Smooth muscle cell (in vitro differentiated cells): ENCODE measurements at regions not wholly inside any gene's neighbourhood (a gene's known extent, or its start where the extent isn't known, plus 50 kb on each side); places are given as distances from the start of the nearest gene placed in this dataset.

Source experiments
- DNase-seq: peaks from one replicate; lab custom pipeline; 2025; ENCODE audit not compliant: unreplicated experiment; lab: John Stamatoyannopoulos, UW
- H2AFZ ChIP-seq: fragments of 200-600 bp; sonication (generic); 2 replicates; pipeline ENCODE4 v1.6.0; 2016; ENCODE audit warnings: antibody characterized with exemption, low read depth, mild to moderate bottlenecking
- H3F3A ChIP-seq: fragments of 200-600 bp; sonication (generic); 2 replicates; pipeline ENCODE4 v1.6.0; 2017; ENCODE audit warnings: antibody characterized with exemption, low read depth
- H3K27ac ChIP-seq: fragments of 200-600 bp; sonication (generic); 2 replicates; pipeline ENCODE4 v1.5.1; 2016; ENCODE audit warnings: low read depth, mild to moderate bottlenecking
- H3K27me3 ChIP-seq: fragments of 200-600 bp; sonication (generic); 2 replicates; pipeline ENCODE4 v1.6.1; 2016; ENCODE audit warnings: low read depth, mild to moderate bottlenecking
- H3K36me3 ChIP-seq: fragments of 200-600 bp; sonication (generic); 2 replicates; pipeline ENCODE4 v1.5.1; 2016; ENCODE audit warnings: low read depth
- H3K4me1 ChIP-seq: fragments of 200-600 bp; sonication (generic); 2 replicates; pipeline ENCODE4 v1.5.1; 2016; ENCODE audit warnings: low read depth
- H3K4me2 ChIP-seq: fragments of 200-600 bp; sonication (generic); 2 replicates; pipeline ENCODE4 v1.6.0; 2016; ENCODE audit warnings: mild to moderate bottlenecking
- H3K4me3 ChIP-seq: fragments of 200-600 bp; sonication (generic); 2 replicates; pipeline ENCODE4 v1.5.1; 2016; ENCODE audit warnings: mild to moderate bottlenecking
- H3K79me2 ChIP-seq: fragments of 200-600 bp; sonication (generic); 2 replicates; pipeline ENCODE4 v1.6.0; 2016; ENCODE audit warnings: low read depth, mild to moderate bottlenecking
- H3K9ac ChIP-seq: fragments of 200-600 bp; sonication (generic); 2 replicates; pipeline ENCODE4 v1.6.0; 2016; ENCODE audit warnings: low read depth
- H3K9me3 ChIP-seq: fragments of 200-600 bp; sonication (generic); replicated peaks from 2 replicates; pipeline ENCODE4 v1.5.1; 2016; ENCODE audit warnings: low read depth
- H4K20me1 ChIP-seq: fragments of 200-600 bp; sonication (generic); 2 replicates; pipeline ENCODE4 v1.6.0; 2016; ENCODE audit warnings: low read depth
- WGBS: methylation state at CpG from one replicate; pipeline ENCODE4 v1.1.7; 2016; ENCODE audit warnings: low lambda C conversion rate; 5-methylcytosine and 5-hydroxymethylcytosine counted together
- TF ChIP-seq, protein P1 (sequence below): fragments of 200-600 bp; sonication (generic); IDR thresholded peaks from 2 replicates; pipeline ENCODE4 v1.5.1; 2017; ENCODE audit warnings: borderline replicate concordance, mild to moderate bottlenecking, antibody characterized with exemption; ENCODE audit not compliant: insufficient read depth, poor library complexity, severe bottlenecking

DNA sequence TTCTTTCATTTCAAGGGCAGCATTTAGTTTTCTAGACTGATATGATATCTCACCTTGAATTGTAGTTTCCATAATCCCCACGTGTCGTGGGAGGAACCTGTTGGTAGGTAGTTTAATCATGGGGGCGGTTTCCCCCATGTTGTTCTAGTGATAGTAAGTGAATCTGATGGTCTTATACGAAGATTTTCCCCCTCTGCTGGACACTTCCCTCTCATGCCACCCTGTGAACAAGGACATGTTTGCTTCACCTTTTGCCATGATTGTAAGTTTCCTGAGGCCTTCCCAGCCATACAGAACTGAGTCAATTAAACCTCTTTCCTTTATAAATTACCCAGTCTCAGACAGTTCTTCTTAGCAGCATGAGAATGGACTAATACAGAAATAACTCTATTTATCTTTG lies 851.1 kb upstream of the FAT3 start:
- no peaks in the 10 kb centered on the region for H3K27me3 ChIP-seq
- H3F3A ChIP-seq: no peaks in the 10 kb centered on the region
- no peaks in the 10 kb centered on the region for H4K20me1 ChIP-seq
- H3K4me3 ChIP-seq: no peak overlapping the region
- no peak for DNase-seq
- no peaks in the 10 kb centered on the region for H3K9me3 ChIP-seq
- TF ChIP-seq, protein P1, sequence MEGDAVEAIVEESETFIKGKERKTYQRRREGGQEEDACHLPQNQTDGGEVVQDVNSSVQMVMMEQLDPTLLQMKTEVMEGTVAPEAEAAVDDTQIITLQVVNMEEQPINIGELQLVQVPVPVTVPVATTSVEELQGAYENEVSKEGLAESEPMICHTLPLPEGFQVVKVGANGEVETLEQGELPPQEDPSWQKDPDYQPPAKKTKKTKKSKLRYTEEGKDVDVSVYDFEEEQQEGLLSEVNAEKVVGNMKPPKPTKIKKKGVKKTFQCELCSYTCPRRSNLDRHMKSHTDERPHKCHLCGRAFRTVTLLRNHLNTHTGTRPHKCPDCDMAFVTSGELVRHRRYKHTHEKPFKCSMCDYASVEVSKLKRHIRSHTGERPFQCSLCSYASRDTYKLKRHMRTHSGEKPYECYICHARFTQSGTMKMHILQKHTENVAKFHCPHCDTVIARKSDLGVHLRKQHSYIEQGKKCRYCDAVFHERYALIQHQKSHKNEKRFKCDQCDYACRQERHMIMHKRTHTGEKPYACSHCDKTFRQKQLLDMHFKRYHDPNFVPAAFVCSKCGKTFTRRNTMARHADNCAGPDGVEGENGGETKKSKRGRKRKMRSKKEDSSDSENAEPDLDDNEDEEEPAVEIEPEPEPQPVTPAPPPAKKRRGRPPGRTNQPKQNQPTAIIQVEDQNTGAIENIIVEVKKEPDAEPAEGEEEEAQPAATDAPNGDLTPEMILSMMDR: no peak
- no peak overlapping the region for H3K27ac ChIP-seq
- H3K4me1 ChIP-seq: no peaks in the 10 kb centered on the region
- no peaks in the 10 kb centered on the region for H3K79me2 ChIP-seq
- no peak overlapping the region for H3K4me2 ChIP-seq
- H3K9ac ChIP-seq: no peak overlapping the region
- WGBS: 71% methylated on average over 4 of the region's 4 CpGs
- H2AFZ ChIP-seq: no peak overlapping the region
- H3K36me3 ChIP-seq: no peaks in the 10 kb centered on the region

DNA sequence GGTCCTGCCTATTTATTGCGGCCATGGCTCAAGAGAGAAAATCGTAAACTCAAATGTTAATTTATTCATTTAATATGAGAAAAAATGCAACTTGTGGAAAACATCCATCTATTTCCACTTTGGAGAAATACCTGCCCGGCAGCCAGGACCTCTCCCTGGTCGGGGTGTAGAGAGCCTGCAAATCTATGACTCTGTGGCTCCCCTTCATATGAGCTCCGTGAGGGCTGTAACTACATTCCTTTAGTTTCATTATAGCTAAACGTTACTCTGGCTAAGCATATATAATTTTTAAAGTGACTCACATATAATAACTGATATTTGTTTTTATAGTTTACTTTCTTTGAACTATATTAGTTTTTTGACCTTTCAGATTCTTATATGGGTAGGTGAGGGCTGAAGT lies 857.8 kb upstream of the FAT3 start:
- Histone ChIP-seq H3K9ac (no peak overlapping the region), H3K36me3 (no peaks in the 10 kb centered on the region), H3K4me2 (no peak overlapping the region), H3F3A (no peaks in the 10 kb centered on the region), H3K27ac (no peak overlapping the region), H3K4me3 (no peak overlapping the region), H3K4me1 (no peaks in the 10 kb centered on the region), H2AFZ (no peak overlapping the region), H4K20me1 (no peaks in the 10 kb centered on the region), H3K9me3 (no peaks in the 10 kb centered on the region), H3K27me3 (no peaks in the 10 kb centered on the region), H3K79me2 (no peaks in the 10 kb centered on the region)
- DNase-seq: no peak
- WGBS: 91% methylated on average over 6 of the region's 6 CpGs
- TF ChIP-seq, protein P1: no peak

DNA sequence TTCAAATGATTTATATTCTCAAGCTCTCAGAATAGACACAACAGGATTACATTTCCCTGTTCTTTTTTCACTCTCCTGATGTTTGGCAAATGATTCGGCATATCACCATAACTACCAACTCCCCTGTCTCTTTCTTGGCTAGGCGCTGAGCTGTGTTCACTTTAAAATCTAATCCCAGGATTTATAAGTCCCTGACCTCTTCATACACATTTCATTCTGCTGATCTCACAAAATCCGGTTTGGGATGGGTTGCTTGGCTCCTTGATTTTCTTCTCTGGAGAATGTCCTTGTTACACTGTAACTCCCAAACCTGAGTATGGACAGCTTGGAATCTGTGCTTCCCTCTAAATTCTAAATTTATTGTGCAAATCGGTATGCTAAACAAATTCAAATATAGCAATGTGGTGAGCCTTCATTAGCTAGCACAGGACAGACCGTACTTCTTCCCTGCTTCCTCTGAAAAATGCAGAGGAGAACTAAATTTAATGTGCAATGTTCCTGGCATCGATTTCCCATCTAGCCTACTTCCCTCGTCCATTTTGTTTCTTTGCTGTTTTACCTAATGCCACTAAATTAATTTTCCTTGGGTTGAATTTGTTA lies 858.5 kb upstream of the FAT3 start:
- Histone ChIP-seq H2AFZ (no peak overlapping the region), H3K36me3 (no peaks in the 10 kb centered on the region), H3K9me3 (no peaks in the 10 kb centered on the region), H3K27ac (no peak overlapping the region), H3K9ac (no peak overlapping the region), H3F3A (no peaks in the 10 kb centered on the region), H4K20me1 (no peaks in the 10 kb centered on the region), H3K27me3 (no peaks in the 10 kb centered on the region), H3K79me2 (no peaks in the 10 kb centered on the region), H3K4me2 (no peak overlapping the region), H3K4me1 (no peaks in the 10 kb centered on the region), H3K4me3 (no peak overlapping the region)
- 89% methylated on average over 7 of the region's 7 CpGs for WGBS
- TF ChIP-seq, protein P1: no peak
- DNase-seq: no peak

DNA sequence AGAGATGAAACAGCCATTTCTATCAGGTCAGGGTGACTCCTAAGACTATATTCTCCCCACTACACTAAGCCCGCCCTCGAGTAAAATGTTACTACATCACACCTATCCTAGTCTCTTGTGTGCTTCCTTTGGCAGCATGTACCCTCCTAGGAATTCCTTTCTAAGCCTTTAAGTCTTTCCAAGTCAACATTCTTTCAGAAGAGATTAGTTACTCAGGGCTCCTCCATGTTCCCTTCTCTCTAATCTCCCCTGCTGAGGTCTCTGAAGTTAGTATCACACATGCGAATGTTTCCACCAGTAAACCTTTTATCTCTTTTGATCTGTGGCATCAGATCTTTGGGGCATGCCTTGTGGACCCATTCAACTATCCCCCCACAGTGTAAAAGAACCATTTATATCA lies 873.7 kb upstream of the FAT3 start:
- Histone ChIP-seq H3K27me3 (peaks cover 3% of the 10 kb centered on the region), H2AFZ (no peak overlapping the region), H3K9ac (no peak overlapping the region), H3K36me3 (no peaks in the 10 kb centered on the region), H3K79me2 (no peaks in the 10 kb centered on the region), H3K9me3 (no peaks in the 10 kb centered on the region), H3F3A (no peaks in the 10 kb centered on the region), H3K4me3 (no peak overlapping the region), H3K27ac (no peak overlapping the region), H3K4me1 (no peaks in the 10 kb centered on the region), H4K20me1 (no peaks in the 10 kb centered on the region), H3K4me2 (no peak overlapping the region)
- no peak for DNase-seq
- TF ChIP-seq, protein P1: no peak
- 50% methylated on average over 3 of the region's 3 CpGs for WGBS
